Mesenchymal stem cell (in vitro differentiated cells and primary cell): ENCODE measurements at regions not wholly inside any gene's neighbourhood (a gene's known extent, or its start where the extent isn't known, plus 50 kb on each side); places are given as distances from the start of the nearest gene placed in this dataset.
"Not testable (repeated sequence)": the region's sequence is repeated elsewhere in the genome, so short reads cannot be mapped to it uniquely, and the experiment has no call there.

Experiments used
- DNase-seq: peaks from one replicate; pipeline ENCODE4 v3.0.0-alpha.2; 2013
- H2AFZ ChIP-seq: one replicate; pipeline ENCODE4 v1.6.1; 2013; ENCODE audit warnings: low read depth, mild to moderate bottlenecking, control low read depth, inconsistent platforms, low read length, moderate library complexity
- H2AK5ac ChIP-seq: 2 replicates; pipeline ENCODE4 v1.6.1; 2013; ENCODE audit warnings: low read length, moderate library complexity, mild to moderate bottlenecking, inconsistent platforms; ENCODE audit not compliant: severe bottlenecking
- H2BK120ac ChIP-seq: one replicate; pipeline ENCODE4 v1.6.1; 2013; ENCODE audit warnings: low read depth, mild to moderate bottlenecking, inconsistent platforms, low read length, moderate library complexity
- H2BK12ac ChIP-seq, 2 experiments: one replicate each; pipeline ENCODE4 v1.6.1; 2013; ENCODE audit warnings: inconsistent platforms in 2 of 2, low read length in 2 of 2, mild to moderate bottlenecking in 2 of 2, moderate library complexity in 2 of 2, control low read depth in 1 of 2
- H2BK15ac ChIP-seq: one replicate; pipeline ENCODE4 v1.6.1; 2013; ENCODE audit warnings: mild to moderate bottlenecking, low read depth, inconsistent platforms; ENCODE audit not compliant: poor library complexity, severe bottlenecking
- H2BK5ac ChIP-seq: 2 replicates; pipeline ENCODE4 v1.6.1; 2013; ENCODE audit warnings: low read depth, mild to moderate bottlenecking, low read length, control low read depth, inconsistent platforms; ENCODE audit not compliant: poor library complexity, severe bottlenecking
- H3K14ac ChIP-seq, 2 experiments: one replicate each; pipeline ENCODE4 v1.6.1; 2013; ENCODE audit warnings: inconsistent platforms in 2 of 2, low read length in 2 of 2, control low read depth in 1 of 2, mild to moderate bottlenecking in 1 of 2, moderate library complexity in 1 of 2
- H3K18ac ChIP-seq, 2 experiments: one replicate each; pipeline ENCODE4 v1.6.1; 2013; ENCODE audit warnings: inconsistent platforms in 2 of 2, low read length in 2 of 2, control low read depth in 1 of 2, low read depth in 1 of 2, mild to moderate bottlenecking in 1 of 2
- H3K23ac ChIP-seq, 2 experiments: one replicate each; pipeline ENCODE4 v1.6.1; 2013; ENCODE audit warnings: inconsistent platforms in 2 of 2, low read length in 2 of 2, mild to moderate bottlenecking in 2 of 2, moderate library complexity in 2 of 2, control low read depth in 1 of 2
- H3K27ac ChIP-seq: 2 replicates; pipeline ENCODE4 v1.5.1; 2013; ENCODE audit warnings: mild to moderate bottlenecking, moderate library complexity, low read length, control low read depth, inconsistent platforms; ENCODE audit not compliant: poor library complexity, severe bottlenecking
- H3K27me3 ChIP-seq, 2 experiments: 2 replicates each; pipeline versions ENCODE4 v1.6.1 to v1.7.0; 2013; ENCODE audit warnings: low read length in 2 of 2, mild to moderate bottlenecking in 2 of 2, moderate library complexity in 2 of 2, control low read depth in 1 of 2, inconsistent platforms in 1 of 2; ENCODE audit not compliant: control insufficient read depth in 1 of 2, insufficient read depth in 1 of 2
- H3K36me3 ChIP-seq, 2 experiments: 2 replicates each; pipeline versions ENCODE4 v1.6.1 to v1.7.0; 2013; ENCODE audit warnings: low read length in 2 of 2, control low read depth in 1 of 2, inconsistent platforms in 1 of 2, low read depth in 1 of 2, mild to moderate bottlenecking in 1 of 2; ENCODE audit not compliant: insufficient read depth in 2 of 2, control insufficient read depth in 1 of 2
- H3K4ac ChIP-seq, 2 experiments: one replicate each; pipeline ENCODE4 v1.6.1; 2013; ENCODE audit warnings: inconsistent platforms in 2 of 2, low read length in 2 of 2, mild to moderate bottlenecking in 2 of 2, moderate library complexity in 2 of 2, control low read depth in 1 of 2, low read depth in 1 of 2
- H3K4me1 ChIP-seq: 2 replicates; pipeline ENCODE4 v1.6.1; 2013; ENCODE audit warnings: low read depth, low read length, control low read depth; ENCODE audit not compliant: control insufficient read depth, insufficient read depth
- H3K4me2 ChIP-seq: 2 replicates; pipeline ENCODE4 v1.6.1; 2013; ENCODE audit warnings: low read length, mild to moderate bottlenecking, inconsistent platforms; ENCODE audit not compliant: poor library complexity, severe bottlenecking
- H3K4me3 ChIP-seq, 2 experiments: 2 replicates each; pipeline versions ENCODE4 v1.5.1 to v1.7.0; 2013; ENCODE audit warnings: low read length in 2 of 2, mild to moderate bottlenecking in 2 of 2, control low read depth in 1 of 2, low read depth in 1 of 2; ENCODE audit not compliant: insufficient read depth in 1 of 2
- H3K79me1 ChIP-seq: replicated peaks from 2 replicates; pipeline ENCODE4 v1.6.1; 2013; ENCODE audit warnings: mild to moderate bottlenecking, control low read depth, low read length, inconsistent platforms; ENCODE audit not compliant: poor library complexity, severe bottlenecking
- H3K9ac ChIP-seq: 2 replicates; pipeline ENCODE4 v1.7.0; 2013; ENCODE audit warnings: mild to moderate bottlenecking, low read length, moderate library complexity
- H3K9me3 ChIP-seq: 2 replicates; pipeline ENCODE4 v1.7.0; 2013; ENCODE audit warnings: mild to moderate bottlenecking, low read length; ENCODE audit not compliant: control insufficient read depth
- H4K8ac ChIP-seq: one replicate; pipeline ENCODE4 v1.6.1; 2013; ENCODE audit warnings: inconsistent platforms, mild to moderate bottlenecking, low read length, moderate library complexity
- H4K91ac ChIP-seq: one replicate; pipeline ENCODE4 v1.6.1; 2013; ENCODE audit warnings: mild to moderate bottlenecking, low read length, inconsistent platforms
- WGBS: methylation state at CpG from one replicate; pipeline ENCODE4 v1.1.7; 2013; ENCODE audit warnings: mixed read lengths; 5-methylcytosine and 5-hydroxymethylcytosine counted together

DNA sequence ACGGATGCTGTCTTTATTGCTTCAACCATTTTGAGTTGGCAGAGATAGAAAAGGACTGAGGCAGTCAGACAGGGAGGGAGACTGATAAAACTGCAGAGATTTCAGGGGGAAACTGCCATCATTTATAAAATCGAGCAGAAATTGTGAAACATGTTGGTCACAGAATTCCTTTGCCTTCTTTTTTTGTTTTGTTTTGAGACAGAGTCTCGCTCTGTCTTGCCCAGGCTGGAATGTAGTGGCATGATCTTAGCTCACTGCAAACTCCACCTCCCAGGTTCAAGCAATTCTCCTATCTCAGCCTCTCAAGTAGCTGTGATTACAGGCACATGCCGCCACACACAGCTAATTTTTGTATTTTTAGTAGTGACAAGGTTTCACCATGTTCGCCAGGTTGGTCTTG lies 273.7 kb upstream of the USP9Y start:
- no peaks in the 10 kb centered on the region for H3K9me3 ChIP-seq
- no peak overlapping the region for H2BK15ac ChIP-seq
- WGBS = 75% methylated on average over 2 of the region's 5 CpGs
- no peaks in the 10 kb centered on the region for H3K36me3 ChIP-seq
- H2AK5ac ChIP-seq = no peak overlapping the region
- H3K14ac ChIP-seq = no peak overlapping the region
- no peak overlapping the region for H2BK5ac ChIP-seq
- no peak overlapping the region for H4K8ac ChIP-seq
- H2AFZ ChIP-seq = no peak overlapping the region
- no peak overlapping the region for H3K18ac ChIP-seq
- no peak overlapping the region for H3K4me2 ChIP-seq
- no peaks in the 10 kb centered on the region for H3K27me3 ChIP-seq
- H3K27ac ChIP-seq = no peak overlapping the region
- H3K9ac ChIP-seq = no peak overlapping the region
- no peak for DNase-seq
- no peak overlapping the region for H2BK12ac ChIP-seq
- no peak overlapping the region for H3K23ac ChIP-seq
- no peak overlapping the region for H3K4ac ChIP-seq
- H2BK120ac ChIP-seq = no peak overlapping the region
- H3K4me3 ChIP-seq = no peak overlapping the region
- no peaks in the 10 kb centered on the region for H3K79me1 ChIP-seq
- H3K4me1 ChIP-seq = no peaks in the 10 kb centered on the region
- H4K91ac ChIP-seq = no peak overlapping the region

DNA sequence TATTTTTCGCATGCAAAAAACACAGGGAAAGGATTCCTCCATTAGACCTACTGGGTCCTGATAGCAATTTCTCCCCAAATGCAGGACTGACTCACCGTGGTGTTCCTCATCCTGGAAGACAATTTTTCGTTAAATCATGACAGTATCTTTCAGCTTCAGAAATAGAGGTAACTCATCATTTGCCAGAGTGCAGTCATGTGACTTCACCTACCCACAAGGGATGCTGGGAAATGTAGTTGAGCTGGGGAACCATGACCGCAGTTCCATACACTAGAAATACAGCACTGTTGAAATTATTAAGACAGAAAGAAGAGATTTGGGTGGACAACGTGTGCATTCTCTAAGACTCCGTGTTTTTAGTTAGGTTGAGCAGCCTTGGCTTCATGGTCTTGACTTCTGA lies 269.5 kb upstream of the USP9Y start:
- DNase-seq = no peak

DNA sequence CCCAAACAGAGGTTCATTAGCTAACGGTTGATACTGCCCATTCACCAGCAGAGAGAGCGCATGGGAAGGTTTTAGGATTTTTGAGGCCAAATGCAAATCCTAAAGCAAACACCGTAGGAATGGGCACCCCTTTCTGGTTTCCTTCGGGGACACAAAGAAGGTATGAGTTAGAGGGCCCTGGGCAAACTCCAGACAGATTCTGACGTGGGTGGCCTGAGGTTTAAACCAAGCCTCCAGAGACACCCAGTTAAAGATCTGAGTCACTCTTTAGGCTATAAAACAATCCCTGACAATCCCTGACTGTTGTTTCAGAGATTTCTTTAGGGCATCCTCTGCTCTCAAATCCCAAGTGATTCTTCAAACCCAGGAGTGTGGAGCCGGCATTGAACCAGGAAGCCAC lies 262.2 kb upstream of the USP9Y start:
- not testable (repeated sequence) for H2AFZ ChIP-seq, H2BK5ac ChIP-seq, H3K27me3 ChIP-seq, H4K91ac ChIP-seq, H3K27ac ChIP-seq, H3K4ac ChIP-seq, H3K23ac ChIP-seq, H2BK15ac ChIP-seq, H3K18ac ChIP-seq, H3K14ac ChIP-seq, H3K4me2 ChIP-seq, H4K8ac ChIP-seq, H3K4me3 ChIP-seq, H3K9me3 ChIP-seq, H2BK12ac ChIP-seq, H3K36me3 ChIP-seq, H2AK5ac ChIP-seq, H3K4me1 ChIP-seq, H3K9ac ChIP-seq, DNase-seq, H2BK120ac ChIP-seq, H3K79me1 ChIP-seq
- 60% methylated on average over 1 of the region's 6 CpGs for WGBS

More for the DNA sequence above, 269.5 kb upstream of the USP9Y start:
- Histone ChIP-seq H2BK5ac (no peak overlapping the region), H3K79me1 (no peaks in the 10 kb centered on the region), H2AFZ (no peak overlapping the region), H2AK5ac (no peak overlapping the region), H2BK15ac (no peak overlapping the region), H3K23ac (no peak overlapping the region), H2BK120ac (no peak overlapping the region), H3K4me2 (no peak overlapping the region), H3K36me3 (no peaks in the 10 kb centered on the region), H3K27me3 (no peaks in the 10 kb centered on the region), H3K18ac (no peak overlapping the region), H3K4me1 (no peaks in the 10 kb centered on the region), H3K9ac (no peak overlapping the region), H4K91ac (no peak overlapping the region), H3K14ac (no peak overlapping the region), H4K8ac (no peak overlapping the region), H3K9me3 (no peaks in the 10 kb centered on the region), H2BK12ac (no peak overlapping the region), H3K27ac (no peak overlapping the region), H3K4me3 (no peak overlapping the region), H3K4ac (no peak overlapping the region)
- 15% methylated on average over 2 of the region's 6 CpGs for WGBS

DNA sequence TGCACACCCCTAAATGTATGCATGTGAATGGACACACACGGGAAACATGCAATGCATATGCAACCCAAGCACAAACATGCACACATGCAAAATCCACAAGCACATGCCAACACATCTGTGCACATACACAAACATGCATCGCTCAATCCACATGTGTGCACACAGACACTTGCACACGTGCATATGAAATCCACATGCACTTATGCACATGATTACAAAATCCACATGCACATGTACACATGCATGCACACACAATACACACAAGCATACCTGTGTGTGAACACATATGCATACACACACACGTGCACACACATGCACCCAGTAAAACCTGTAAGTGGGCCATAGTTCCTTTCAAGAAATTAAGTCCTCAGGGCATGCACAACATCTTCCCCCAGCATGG lies 256.8 kb upstream of the USP9Y start:
- WGBS = 72% methylated on average over 4 of the region's 4 CpGs
- H4K8ac ChIP-seq = no peak overlapping the region

More for the DNA sequence above, 256.8 kb upstream of the USP9Y start:
- no peak overlapping the region for H2BK12ac ChIP-seq
- H2AK5ac ChIP-seq = no peak overlapping the region
- H2BK5ac ChIP-seq = no peak overlapping the region
- H2BK15ac ChIP-seq = no peak overlapping the region
- H3K27me3 ChIP-seq = no peaks in the 10 kb centered on the region
- no peak overlapping the region for H3K4me3 ChIP-seq
- no peak overlapping the region for H3K14ac ChIP-seq
- H3K23ac ChIP-seq = no peak overlapping the region
- no peak overlapping the region for H3K4me2 ChIP-seq
- no peak overlapping the region for H3K4ac ChIP-seq
- H4K91ac ChIP-seq = no peak overlapping the region
- no peak overlapping the region for H3K18ac ChIP-seq
- no peaks in the 10 kb centered on the region for H3K4me1 ChIP-seq
- no peaks in the 10 kb centered on the region for H3K36me3 ChIP-seq
- no peak overlapping the region for H2BK120ac ChIP-seq
- H3K79me1 ChIP-seq = no peaks in the 10 kb centered on the region
- no peak overlapping the region for H3K9ac ChIP-seq
- H2AFZ ChIP-seq = no peak overlapping the region
- H3K9me3 ChIP-seq = no peaks in the 10 kb centered on the region
- DNase-seq = no peak
- no peak overlapping the region for H3K27ac ChIP-seq
